GM21576 (cell line): ENCODE measurements at regions not wholly inside any gene's neighbourhood (a gene's known extent, or its start where the extent isn't known, plus 50 kb on each side); places are given as distances from the start of the nearest gene placed in this dataset.
"Not testable (repeated sequence)": the region's sequence is repeated elsewhere in the genome, so short reads cannot be mapped to it uniquely, and the experiment has no call there.

Experiments
- ATAC-seq: cut with Tn5 transposase; IDR thresholded peaks from one replicate; pipeline ENCODE4 v1.9.1; 2021; ENCODE audit warnings: mild to moderate bottlenecking, moderate library complexity; ENCODE audit not compliant: unreplicated experiment

- ATAC-seq = no peak
Observed at GRCh38 chr7:66571568-66571967, 57.1 kb upstream of the KCTD7 start.

GRCh38 chr7:66573782-66574495 lies 54.7 kb upstream of the KCTD7 start:
- ATAC-seq = not testable (repeated sequence)

GRCh38 chr7:66574768-66575167 lies 53.9 kb upstream of the KCTD7 start:
- not testable (repeated sequence) for ATAC-seq

GRCh38 chr7:66575398-66575797 lies 53.3 kb upstream of the KCTD7 start:
- ATAC-seq = no peak

- no peak for ATAC-seq
Observed at GRCh38 chr7:66576646-66577045, 52.0 kb upstream of the KCTD7 start.
